ENCODE measurements at regions not wholly inside any gene's neighbourhood (a gene's known extent, or its start where the extent isn't known, plus 50 kb on each side); places are given as distances from the start of the nearest gene placed in this dataset.

DNA sequence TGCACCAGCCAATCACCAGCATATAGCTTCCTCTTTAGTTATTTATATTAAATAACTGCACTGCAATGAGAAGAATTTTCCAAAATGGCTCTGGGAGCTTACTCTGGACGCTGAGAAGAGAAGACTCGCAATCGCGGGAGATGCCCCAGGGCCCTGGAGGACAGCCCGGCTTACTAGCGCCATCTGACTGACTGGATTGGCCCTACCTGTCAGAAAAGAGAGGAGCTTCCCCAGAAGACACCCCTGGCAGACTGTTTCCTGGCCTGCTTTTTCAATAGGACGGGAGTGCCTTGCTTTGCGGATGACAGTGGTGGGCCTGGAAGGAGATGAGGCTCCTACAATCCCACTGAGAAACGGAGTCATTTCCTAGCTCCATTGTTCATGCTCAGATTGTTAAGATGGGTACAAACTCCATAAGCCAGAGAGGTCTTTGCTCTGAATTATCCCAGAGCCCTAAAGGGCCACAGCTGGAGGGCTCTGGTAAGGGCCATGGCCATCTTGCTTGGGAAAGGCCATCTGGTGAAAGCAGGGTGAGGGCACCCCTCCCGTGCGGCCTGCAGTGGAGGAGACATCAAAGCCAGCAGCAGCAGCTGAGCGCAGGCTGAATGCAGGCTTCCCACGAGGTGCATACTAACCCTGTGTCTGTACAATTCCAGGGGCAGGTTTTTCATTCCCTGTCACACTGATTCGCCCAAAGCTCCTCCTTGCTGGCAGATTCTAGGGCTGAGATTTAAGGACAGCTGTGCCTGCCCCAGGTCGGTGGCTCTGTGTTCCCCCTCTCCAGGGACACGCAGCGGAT, 92.1 kb downstream of the GALR1 start:
- Histone ChIP-seq H2AFZ (ENCODE audit: low read length) (no peak overlapping the region), H3K4me1 (ENCODE audit: control insufficient read depth, extremely low read depth, insufficient read depth, low read length) (no peaks in the 10 kb centered on the region), H3K27ac (ENCODE audit: insufficient read depth, low read length) (no peak overlapping the region), H3K4me3 (replicated peaks in 1 of 4; ENCODE audit: control extremely low read depth in 1 of 4, insufficient read depth in 1 of 4, low read depth in 3 of 4, low read length in 4 of 4) (no peak overlapping the region), H3K27me3 (ENCODE audit: control insufficient read depth, insufficient read depth, low read length) (no peaks in the 10 kb centered on the region), H3K36me3 (ENCODE audit: control insufficient read depth, insufficient read depth, low read length) (no peaks in the 10 kb centered on the region), H3K9ac (ENCODE audit: insufficient read depth, low read length) (no peak overlapping the region), H3K9me3 (ENCODE audit: control insufficient read depth, insufficient read depth, low read depth, low read length) (no peaks in the 10 kb centered on the region), H3K4me2 (ENCODE audit: extremely low read depth, insufficient read depth, low read length) (no peak overlapping the region), H4K20me1 (ENCODE audit: control insufficient read depth, extremely low read depth, insufficient read depth, low read length) (no peaks in the 10 kb centered on the region), H3K79me2 (ENCODE audit: control insufficient read depth, insufficient read depth, low read length) (no peaks in the 10 kb centered on the region)
- no peak for DNase-seq (ENCODE audit: low read depth in 2 of 2)
- no peak for TF ChIP-seq EZH2 (IDR thresholded peaks at IDR 0.05; ENCODE audit: low read length, missing control alignments)
- no peak for TF ChIP-seq CTCF (conservative IDR thresholded peaks at IDR 0.05 in 1 of 2, IDR thresholded peaks at IDR 0.05 in 1 of 2; ENCODE audit: low read depth in 1 of 2, low read length in 2 of 2)

DNA sequence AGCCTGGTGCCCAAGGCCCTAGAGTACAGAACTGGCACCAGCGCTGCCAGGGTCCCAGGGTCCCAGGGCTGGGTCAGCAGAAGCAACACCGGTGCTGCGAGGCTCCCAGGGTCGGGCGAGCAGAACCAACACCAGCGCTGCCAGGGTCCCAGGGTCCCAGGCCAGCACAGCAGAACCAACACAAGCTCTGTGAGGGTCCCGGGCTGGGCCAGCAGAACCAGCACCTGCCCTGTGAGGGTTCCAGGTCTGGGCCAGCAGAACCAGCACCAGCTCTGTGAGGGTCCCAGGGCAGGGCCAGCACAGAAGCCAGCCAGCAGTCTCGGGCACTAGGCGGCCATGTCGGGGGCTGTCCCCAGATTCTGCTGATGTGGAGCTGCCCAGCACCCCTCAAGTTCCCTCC, 93.1 kb downstream of the GALR1 start:
- no peak for DNase-seq (ENCODE audit: low read depth in 2 of 2)
- Histone ChIP-seq H3K4me2 (ENCODE audit: extremely low read depth, insufficient read depth, low read length) (no peak overlapping the region), H3K9me3 (ENCODE audit: control insufficient read depth, insufficient read depth, low read depth, low read length) (no peaks in the 10 kb centered on the region), H3K36me3 (ENCODE audit: control insufficient read depth, insufficient read depth, low read length) (no peaks in the 10 kb centered on the region), H3K79me2 (ENCODE audit: control insufficient read depth, insufficient read depth, low read length) (no peaks in the 10 kb centered on the region), H3K9ac (ENCODE audit: insufficient read depth, low read length) (no peak overlapping the region), H2AFZ (ENCODE audit: low read length) (no peak overlapping the region), H3K4me3 (replicated peaks in 1 of 4; ENCODE audit: control extremely low read depth in 1 of 4, insufficient read depth in 1 of 4, low read depth in 3 of 4, low read length in 4 of 4) (no peak overlapping the region), H3K27me3 (ENCODE audit: control insufficient read depth, insufficient read depth, low read length) (no peaks in the 10 kb centered on the region), H3K4me1 (ENCODE audit: control insufficient read depth, extremely low read depth, insufficient read depth, low read length) (no peaks in the 10 kb centered on the region), H4K20me1 (ENCODE audit: control insufficient read depth, extremely low read depth, insufficient read depth, low read length) (no peaks in the 10 kb centered on the region), H3K27ac (ENCODE audit: insufficient read depth, low read length) (no peak overlapping the region)
- TF ChIP-seq CTCF (conservative IDR thresholded peaks at IDR 0.05 in 1 of 2, IDR thresholded peaks at IDR 0.05 in 1 of 2; ENCODE audit: low read depth in 1 of 2, low read length in 2 of 2) (no peak), EZH2 (IDR thresholded peaks at IDR 0.05; ENCODE audit: low read length, missing control alignments) (no peak)

DNA sequence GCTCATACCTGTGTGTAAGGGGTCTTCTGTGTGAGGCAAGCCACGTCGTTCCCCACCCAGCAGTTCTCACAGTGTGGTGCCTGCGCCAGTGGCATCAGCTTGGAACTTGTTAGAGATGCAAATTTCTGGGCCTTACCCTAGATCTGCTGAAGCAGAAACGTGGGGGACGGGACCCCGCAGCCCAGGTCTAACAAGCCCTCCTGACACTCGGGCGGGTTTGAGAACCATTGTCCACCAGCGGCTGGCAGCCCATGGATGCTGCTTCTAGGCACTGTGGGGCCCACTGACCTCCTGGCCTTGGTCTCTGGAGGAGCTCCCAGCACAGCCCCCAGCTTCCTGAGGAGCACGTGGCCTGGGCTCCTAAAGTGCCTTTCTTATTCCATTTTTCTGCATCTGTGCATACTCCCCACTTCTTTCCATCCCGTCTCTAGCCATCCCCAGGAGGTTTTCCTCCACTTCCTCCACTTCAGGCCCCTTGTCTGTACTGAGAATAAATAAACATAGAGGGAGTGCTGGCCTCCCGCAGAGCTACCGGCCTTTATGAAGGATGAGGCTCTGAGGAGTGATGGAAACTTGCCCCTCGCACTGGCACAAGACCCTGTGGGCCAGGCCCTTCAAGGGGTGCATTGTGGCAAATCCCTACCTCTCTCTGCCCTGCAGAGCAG, 94.3 kb downstream of the GALR1 start:
- Histone ChIP-seq H3K9me3 (ENCODE audit: control insufficient read depth, insufficient read depth, low read depth, low read length) (no peaks in the 10 kb centered on the region), H3K79me2 (ENCODE audit: control insufficient read depth, insufficient read depth, low read length) (no peaks in the 10 kb centered on the region), H3K36me3 (ENCODE audit: control insufficient read depth, insufficient read depth, low read length) (no peaks in the 10 kb centered on the region), H3K9ac (ENCODE audit: insufficient read depth, low read length) (no peak overlapping the region), H3K4me3 (replicated peaks in 1 of 4; ENCODE audit: control extremely low read depth in 1 of 4, insufficient read depth in 1 of 4, low read depth in 3 of 4, low read length in 4 of 4) (no peak overlapping the region), H3K4me1 (ENCODE audit: control insufficient read depth, extremely low read depth, insufficient read depth, low read length) (no peaks in the 10 kb centered on the region), H2AFZ (ENCODE audit: low read length) (no peak overlapping the region), H4K20me1 (ENCODE audit: control insufficient read depth, extremely low read depth, insufficient read depth, low read length) (no peaks in the 10 kb centered on the region), H3K27me3 (ENCODE audit: control insufficient read depth, insufficient read depth, low read length) (no peaks in the 10 kb centered on the region), H3K4me2 (ENCODE audit: extremely low read depth, insufficient read depth, low read length) (no peak overlapping the region), H3K27ac (ENCODE audit: insufficient read depth, low read length) (no peak overlapping the region)
- no peak for DNase-seq (ENCODE audit: low read depth in 2 of 2)
- TF ChIP-seq EZH2 (IDR thresholded peaks at IDR 0.05; ENCODE audit: low read length, missing control alignments) = no peak

Data from fibroblast of lung (primary cell).